ENCODE measurements at regions not wholly inside any gene's neighbourhood (a gene's known extent, or its start where the extent isn't known, plus 50 kb on each side); places are given as distances from the start of the nearest gene placed in this dataset.

GRCh38 chr15:39275066-39275465 is 305.8 kb upstream of the THBS1 start:
- TF ChIP-seq CTCF (conservative IDR thresholded peaks at IDR 0.05; ENCODE audit: low read length) (no peak), EZH2phosphoT487 (IDR thresholded peaks at IDR 0.05; ENCODE audit: borderline replicate concordance, low read depth, low read length) (no peak)

All from OCI-LY7 (cell line).